Dendritic cell treated with granulocyte-macrophage colony-stimulating factor and Interleukin-4, amounts not matched to agents 40 ng/mL and 50 ng/mL, for 4 days (primary cell): ENCODE measurements at regions not wholly inside any gene's neighbourhood (a gene's known extent, or its start where the extent isn't known, plus 50 kb on each side); places are given as distances from the start of the nearest gene placed in this dataset.

ENCODE experiments used
- H3K27ac Mint-ChIP-seq: one replicate; pipeline ENCODE4 v1.8.0; 2022; ENCODE audit warnings: mild to moderate bottlenecking, mixed read lengths
- H3K27me3 Mint-ChIP-seq: one replicate; pipeline ENCODE4 v1.8.0; 2022; ENCODE audit warnings: mild to moderate bottlenecking, mixed read lengths
- H3K36me3 Mint-ChIP-seq: one replicate; pipeline ENCODE4 v1.8.0; 2022; ENCODE audit warnings: low read depth, mixed read lengths
- H3K4me1 Mint-ChIP-seq: one replicate; pipeline ENCODE4 v1.8.0; 2022; ENCODE audit warnings: low read depth, mixed read lengths
- H3K4me3 Mint-ChIP-seq: one replicate; pipeline ENCODE4 v1.8.0; 2022; ENCODE audit warnings: mild to moderate bottlenecking, moderate library complexity, mixed read lengths
- H3K9me3 Mint-ChIP-seq: one replicate; pipeline ENCODE4 v1.8.0; 2022; ENCODE audit warnings: mixed read lengths
- intact Hi-C: fragments of 100-400 bp; cut with micrococcal nuclease; formaldehyde crosslinking; loops from one replicate; pipeline ENCODE4 v1.15.0; 2022

DNA sequence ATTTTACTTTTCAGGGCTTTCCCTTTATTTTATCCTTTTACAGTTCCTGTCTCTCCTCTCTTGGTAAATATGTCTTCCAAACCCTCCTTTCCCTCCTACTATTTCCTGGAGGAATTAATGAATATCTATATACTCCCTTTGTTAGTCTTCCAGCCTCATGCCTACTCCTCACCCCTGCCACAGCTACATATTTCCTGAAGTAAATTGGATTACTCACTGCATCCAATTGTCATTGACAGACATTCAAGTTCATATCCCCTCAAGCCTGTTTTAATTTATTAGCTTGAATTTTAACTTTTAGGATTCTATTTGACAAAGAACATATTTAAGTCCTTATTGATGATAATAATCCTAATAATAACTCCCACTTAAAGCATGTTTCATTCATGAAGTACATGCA lies 314.5 kb downstream of the TMEM161B start:
- Mint-ChIP-seq H3K27ac (no peak overlapping the region), H3K4me1 (no peaks in the 10 kb centered on the region), H3K36me3 (no peaks in the 10 kb centered on the region), H3K27me3 (no peaks in the 10 kb centered on the region), H3K9me3 (peaks cover 13% of the 10 kb centered on the region), H3K4me3 (no peak overlapping the region)
- intact Hi-C loops: no loop called here

- H3K27me3 Mint-ChIP-seq: no peaks in the 10 kb centered on the region
- no peak overlapping the region for H3K27ac Mint-ChIP-seq
- no peak overlapping the region for H3K4me3 Mint-ChIP-seq
- H3K9me3 Mint-ChIP-seq: peaks cover 12% of the 10 kb centered on the region
- intact Hi-C loops: no loop called here
- no peaks in the 10 kb centered on the region for H3K36me3 Mint-ChIP-seq
- H3K4me1 Mint-ChIP-seq: no peaks in the 10 kb centered on the region
Measured at GRCh38 chr5:87951661-87952060, 317.0 kb downstream of the TMEM161B start.

GRCh38 chr5:87949676-87950631 lies 318.7 kb downstream of the TMEM161B start:
- H3K9me3 Mint-ChIP-seq: no peaks in the 10 kb centered on the region
- H3K27ac Mint-ChIP-seq: no peak overlapping the region
- H3K4me3 Mint-ChIP-seq: no peak overlapping the region
- intact Hi-C loops: no loop called here
- no peaks in the 10 kb centered on the region for H3K4me1 Mint-ChIP-seq
- no peaks in the 10 kb centered on the region for H3K36me3 Mint-ChIP-seq
- H3K27me3 Mint-ChIP-seq: no peaks in the 10 kb centered on the region

DNA sequence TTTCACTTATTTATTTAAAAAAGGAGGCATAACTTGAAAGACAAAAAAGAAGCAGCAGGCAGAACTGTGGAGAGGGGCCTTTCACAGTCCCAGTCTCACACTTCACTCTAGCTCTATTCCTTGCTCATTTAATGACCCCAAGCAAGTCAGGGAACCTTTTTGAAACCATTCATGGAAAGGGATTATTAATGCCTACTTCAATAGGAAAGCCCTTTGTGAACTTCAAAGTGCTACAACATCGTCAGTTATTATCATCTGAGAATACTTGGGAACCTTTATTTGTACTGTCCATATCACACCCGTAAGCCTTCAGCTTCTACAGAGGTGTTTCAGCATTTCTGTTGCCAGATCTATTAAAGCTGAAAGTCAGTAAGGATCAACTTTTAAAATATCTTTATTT lies 320.2 kb downstream of the TMEM161B start:
- H3K4me3 Mint-ChIP-seq: no peak overlapping the region
- H3K9me3 Mint-ChIP-seq: no peaks in the 10 kb centered on the region
- intact Hi-C loops: no loop called here
- H3K36me3 Mint-ChIP-seq: no peaks in the 10 kb centered on the region
- no peaks in the 10 kb centered on the region for H3K4me1 Mint-ChIP-seq
- H3K27ac Mint-ChIP-seq: no peak overlapping the region
- no peaks in the 10 kb centered on the region for H3K27me3 Mint-ChIP-seq

DNA sequence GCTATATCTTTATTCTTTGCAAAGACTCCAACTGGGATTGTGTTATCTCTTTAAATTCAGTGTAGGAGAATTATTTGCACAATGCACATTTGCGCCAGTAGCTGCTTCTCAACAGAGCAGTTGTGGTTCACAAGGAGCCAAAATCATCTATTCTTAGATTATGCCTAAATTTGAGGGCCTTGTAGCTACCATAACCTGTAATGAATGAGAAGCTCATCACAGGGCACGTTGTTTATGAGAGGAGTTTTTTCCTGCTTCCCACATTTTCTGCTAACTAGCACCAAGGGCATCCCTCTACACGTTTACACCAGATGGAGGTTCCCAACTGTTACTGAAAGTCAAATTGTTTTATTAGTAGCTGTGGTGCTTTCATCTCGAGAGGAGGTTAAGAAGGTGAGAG lies 322.4 kb downstream of the TMEM161B start:
- Mint-ChIP-seq H3K36me3 (no peaks in the 10 kb centered on the region), H3K9me3 (peaks cover 1% of the 10 kb centered on the region), H3K4me1 (no peaks in the 10 kb centered on the region), H3K27ac (no peak overlapping the region), H3K4me3 (no peak overlapping the region), H3K27me3 (no peaks in the 10 kb centered on the region)
- intact Hi-C loops: no loop called here

DNA sequence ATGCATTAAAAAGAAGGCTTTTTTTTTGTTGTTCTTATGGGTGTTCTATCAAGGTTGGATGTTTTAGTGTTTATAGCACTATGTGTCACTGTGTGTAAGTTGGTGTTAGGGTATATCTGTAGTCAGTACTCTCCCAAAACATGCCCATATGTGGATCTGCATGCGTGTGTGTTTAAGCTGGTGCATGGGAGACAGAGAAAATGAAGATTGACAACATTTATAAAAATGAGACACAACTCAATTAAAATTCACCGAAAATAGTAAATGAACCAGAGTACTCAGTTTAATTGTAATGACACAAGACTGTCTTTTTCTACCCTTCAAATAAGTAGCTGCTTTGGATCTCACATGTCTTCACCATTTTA lies 323.4 kb downstream of the TMEM161B start:
- Mint-ChIP-seq H3K27ac (no peak overlapping the region), H3K4me3 (no peak overlapping the region), H3K27me3 (no peaks in the 10 kb centered on the region), H3K36me3 (no peaks in the 10 kb centered on the region), H3K4me1 (no peaks in the 10 kb centered on the region), H3K9me3 (peaks cover 11% of the 10 kb centered on the region)
- intact Hi-C loops: no loop called here

GRCh38 chr5:87944553-87945285 lies 323.9 kb downstream of the TMEM161B start:
- H3K27ac Mint-ChIP-seq: no peak overlapping the region
- peaks cover 14% of the 10 kb centered on the region for H3K9me3 Mint-ChIP-seq
- no peak overlapping the region for H3K4me3 Mint-ChIP-seq
- H3K27me3 Mint-ChIP-seq: no peaks in the 10 kb centered on the region
- no peaks in the 10 kb centered on the region for H3K36me3 Mint-ChIP-seq
- intact Hi-C loops: no loop called here
- no peaks in the 10 kb centered on the region for H3K4me1 Mint-ChIP-seq

- intact Hi-C loops: no loop called here
- H3K27me3 Mint-ChIP-seq: no peaks in the 10 kb centered on the region
- no peaks in the 10 kb centered on the region for H3K36me3 Mint-ChIP-seq
- H3K4me1 Mint-ChIP-seq: no peaks in the 10 kb centered on the region
- H3K4me3 Mint-ChIP-seq: no peak overlapping the region
- peaks cover 26% of the 10 kb centered on the region for H3K9me3 Mint-ChIP-seq
- no peak overlapping the region for H3K27ac Mint-ChIP-seq
Measured at GRCh38 chr5:87940775-87941174, 327.9 kb downstream of the TMEM161B start.

GRCh38 chr5:87936667-87937066 lies 332.0 kb downstream of the TMEM161B start:
- H3K9me3 Mint-ChIP-seq: peaks cover 26% of the 10 kb centered on the region
- no peak overlapping the region for H3K27ac Mint-ChIP-seq
- H3K27me3 Mint-ChIP-seq: no peaks in the 10 kb centered on the region
- no peak overlapping the region for H3K4me3 Mint-ChIP-seq
- H3K36me3 Mint-ChIP-seq: no peaks in the 10 kb centered on the region
- H3K4me1 Mint-ChIP-seq: no peaks in the 10 kb centered on the region
- intact Hi-C loops: no loop called here

- Mint-ChIP-seq H3K9me3 (peaks cover 67% of the 10 kb centered on the region), H3K36me3 (no peaks in the 10 kb centered on the region), H3K27me3 (no peaks in the 10 kb centered on the region), H3K4me1 (no peaks in the 10 kb centered on the region), H3K4me3 (no peak overlapping the region), H3K27ac (no peak overlapping the region)
- intact Hi-C loops: no loop called here
Measured at GRCh38 chr5:87924436-87924835, 344.2 kb downstream of the TMEM161B start.

DNA sequence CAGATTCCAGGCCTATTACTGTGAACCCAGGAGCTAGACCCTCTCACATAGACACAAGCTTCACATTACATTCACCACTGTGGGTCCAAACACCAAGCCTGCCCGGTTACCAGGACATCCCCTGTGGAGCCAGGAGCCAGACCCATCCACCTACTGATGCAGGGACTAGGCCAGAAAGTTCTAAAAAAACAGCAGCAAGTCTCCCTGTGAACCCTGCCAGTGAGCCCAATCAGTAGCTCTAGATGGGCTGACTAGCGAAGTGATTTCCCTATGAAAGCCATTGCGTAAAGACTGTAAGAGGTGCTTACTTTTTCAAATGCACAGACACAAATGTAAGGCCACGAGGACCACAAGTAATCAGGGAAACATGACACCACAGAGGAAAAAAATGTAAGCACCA lies 352.3 kb downstream of the TMEM161B start:
- intact Hi-C loops: no loop called here
- Mint-ChIP-seq H3K27ac (no peak overlapping the region), H3K9me3 (peaks cover 53% of the 10 kb centered on the region), H3K27me3 (no peaks in the 10 kb centered on the region), H3K36me3 (no peaks in the 10 kb centered on the region), H3K4me3 (no peak overlapping the region), H3K4me1 (no peaks in the 10 kb centered on the region)

GRCh38 chr5:87912419-87912818 lies 356.2 kb downstream of the TMEM161B start:
- Mint-ChIP-seq H3K4me1 (no peaks in the 10 kb centered on the region), H3K36me3 (no peaks in the 10 kb centered on the region), H3K4me3 (no peak overlapping the region), H3K27ac (no peak overlapping the region), H3K9me3 (peaks cover 42% of the 10 kb centered on the region), H3K27me3 (no peaks in the 10 kb centered on the region)
- intact Hi-C loops: no loop called here

- intact Hi-C loops: no loop called here
- no peaks in the 10 kb centered on the region for H3K36me3 Mint-ChIP-seq
- H3K27ac Mint-ChIP-seq: no peak overlapping the region
- H3K27me3 Mint-ChIP-seq: no peaks in the 10 kb centered on the region
- H3K4me3 Mint-ChIP-seq: no peak overlapping the region
- peaks cover 21% of the 10 kb centered on the region for H3K9me3 Mint-ChIP-seq
- no peaks in the 10 kb centered on the region for H3K4me1 Mint-ChIP-seq
Measured at GRCh38 chr5:87909382-87909781, 359.3 kb downstream of the TMEM161B start.

DNA sequence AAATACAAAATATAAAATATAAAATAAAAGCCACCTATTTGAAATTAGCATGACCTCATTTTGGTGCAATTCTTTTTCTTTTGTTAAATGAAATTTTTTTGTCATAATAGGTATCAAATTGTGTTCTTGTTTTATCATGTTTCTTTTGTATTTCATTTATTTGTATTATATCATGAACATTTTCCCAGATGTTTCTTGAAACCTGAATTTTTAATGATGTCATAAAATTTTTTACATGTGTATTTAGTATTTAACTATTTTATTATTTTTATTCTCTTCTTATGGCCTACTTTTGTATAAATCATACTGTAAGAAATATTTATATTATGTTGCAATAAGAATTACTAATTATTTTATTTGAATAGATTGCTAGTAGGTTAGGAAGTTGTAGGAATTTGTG lies 361.7 kb downstream of the TMEM161B start:
- Mint-ChIP-seq H3K9me3 (no peaks in the 10 kb centered on the region), H3K4me3 (no peak overlapping the region), H3K4me1 (no peaks in the 10 kb centered on the region), H3K27me3 (no peaks in the 10 kb centered on the region), H3K36me3 (no peaks in the 10 kb centered on the region), H3K27ac (no peak overlapping the region)
- intact Hi-C loops: no loop called here
